HG02588 (cell line): ENCODE measurements at regions not wholly inside any gene's neighbourhood (a gene's known extent, or its start where the extent isn't known, plus 50 kb on each side); places are given as distances from the start of the nearest gene placed in this dataset.

Source experiments
- ATAC-seq: cut with Tn5 transposase; IDR thresholded peaks from one replicate; pipeline ENCODE4 v1.9.1; 2021; ENCODE audit warnings: mild to moderate bottlenecking, moderate library complexity; ENCODE audit not compliant: unreplicated experiment

- no peak for ATAC-seq
Measured at GRCh38 chr5:57857696-57858095, 375.1 kb upstream of the ACTBL2 start.

- no peak for ATAC-seq
Measured at GRCh38 chr5:57855831-57856230, 373.2 kb upstream of the ACTBL2 start.

- ATAC-seq = no peak
Measured at GRCh38 chr5:57853929-57854697, 371.5 kb upstream of the ACTBL2 start.

GRCh38 chr5:57850109-57850508 is 367.5 kb upstream of the ACTBL2 start:
- ATAC-seq = no peak

GRCh38 chr5:57845025-57845424 is 362.4 kb upstream of the ACTBL2 start:
- ATAC-seq = no peak

- ATAC-seq = no peak
Measured at GRCh38 chr5:57844410-57844809, 361.8 kb upstream of the ACTBL2 start.

GRCh38 chr5:57843059-57843367 is 360.4 kb upstream of the ACTBL2 start:
- no peak for ATAC-seq

GRCh38 chr5:57842364-57843058 is 359.9 kb upstream of the ACTBL2 start:
- ATAC-seq = no peak

GRCh38 chr5:57841676-57842363 is 359.2 kb upstream of the ACTBL2 start:
- no peak for ATAC-seq

- ATAC-seq = no peak
Measured at GRCh38 chr5:57839437-57840079, 356.9 kb upstream of the ACTBL2 start.

GRCh38 chr5:57839025-57839424 is 356.4 kb upstream of the ACTBL2 start:
- ATAC-seq = no peak

- no peak for ATAC-seq
Measured at GRCh38 chr5:57836921-57837320, 354.3 kb upstream of the ACTBL2 start.

- no peak for ATAC-seq
Measured at GRCh38 chr5:57836331-57836730, 353.7 kb upstream of the ACTBL2 start.

- ATAC-seq = no peak
Measured at GRCh38 chr5:57834829-57835608, 352.4 kb upstream of the ACTBL2 start.

- ATAC-seq = no peak
Measured at GRCh38 chr5:57833489-57833888, 350.9 kb upstream of the ACTBL2 start.

GRCh38 chr5:57832875-57833274 is 350.3 kb upstream of the ACTBL2 start:
- no peak for ATAC-seq

- no peak for ATAC-seq
Measured at GRCh38 chr5:57831932-57832331, 349.3 kb upstream of the ACTBL2 start.

GRCh38 chr5:57831090-57831489 is 348.5 kb upstream of the ACTBL2 start:
- no peak for ATAC-seq

- no peak for ATAC-seq
Measured at GRCh38 chr5:57828221-57828620, 345.6 kb upstream of the ACTBL2 start.

GRCh38 chr5:57825031-57825686 is 342.5 kb upstream of the ACTBL2 start:
- no peak for ATAC-seq
